ENCODE measurements at regions not wholly inside any gene's neighbourhood (a gene's known extent, or its start where the extent isn't known, plus 50 kb on each side); places are given as distances from the start of the nearest gene placed in this dataset.

DNA sequence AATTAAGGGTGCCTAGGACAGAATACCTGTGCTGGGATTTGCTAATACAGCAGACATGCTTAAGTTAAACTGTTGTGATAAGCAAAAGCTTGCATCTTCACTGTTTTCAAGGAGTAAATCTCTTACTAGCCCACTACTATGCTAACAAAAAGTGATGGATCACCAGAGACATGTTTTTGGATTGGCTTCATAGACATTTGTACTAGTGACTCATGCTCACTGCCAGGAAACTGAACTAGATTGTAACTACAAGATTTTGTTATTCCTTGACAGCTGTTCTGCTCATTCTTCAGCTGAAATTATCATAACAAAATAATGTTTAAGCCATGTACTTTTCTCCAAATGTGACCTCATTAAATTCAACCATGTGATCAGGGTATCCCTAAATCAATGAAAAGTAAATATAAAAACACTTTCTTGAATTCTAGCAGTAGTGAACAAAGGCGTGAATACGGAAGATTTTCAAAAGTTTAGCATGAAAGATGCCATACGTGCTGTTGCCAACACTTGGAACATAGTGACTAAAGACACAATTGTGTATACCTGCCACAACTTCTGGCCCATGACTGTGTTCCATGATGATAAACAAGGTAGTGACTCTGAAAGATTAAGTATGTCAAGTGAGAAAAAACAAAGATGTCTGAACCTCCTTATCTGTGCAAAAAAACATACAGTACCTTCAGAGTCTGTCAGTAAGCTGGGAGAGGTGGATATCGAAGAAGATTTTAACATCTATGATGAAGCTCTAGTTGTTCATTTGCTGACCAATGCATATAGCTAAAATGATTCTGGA lies 154.0 kb downstream of the BTC start:
- TF ChIP-seq, protein P1, sequence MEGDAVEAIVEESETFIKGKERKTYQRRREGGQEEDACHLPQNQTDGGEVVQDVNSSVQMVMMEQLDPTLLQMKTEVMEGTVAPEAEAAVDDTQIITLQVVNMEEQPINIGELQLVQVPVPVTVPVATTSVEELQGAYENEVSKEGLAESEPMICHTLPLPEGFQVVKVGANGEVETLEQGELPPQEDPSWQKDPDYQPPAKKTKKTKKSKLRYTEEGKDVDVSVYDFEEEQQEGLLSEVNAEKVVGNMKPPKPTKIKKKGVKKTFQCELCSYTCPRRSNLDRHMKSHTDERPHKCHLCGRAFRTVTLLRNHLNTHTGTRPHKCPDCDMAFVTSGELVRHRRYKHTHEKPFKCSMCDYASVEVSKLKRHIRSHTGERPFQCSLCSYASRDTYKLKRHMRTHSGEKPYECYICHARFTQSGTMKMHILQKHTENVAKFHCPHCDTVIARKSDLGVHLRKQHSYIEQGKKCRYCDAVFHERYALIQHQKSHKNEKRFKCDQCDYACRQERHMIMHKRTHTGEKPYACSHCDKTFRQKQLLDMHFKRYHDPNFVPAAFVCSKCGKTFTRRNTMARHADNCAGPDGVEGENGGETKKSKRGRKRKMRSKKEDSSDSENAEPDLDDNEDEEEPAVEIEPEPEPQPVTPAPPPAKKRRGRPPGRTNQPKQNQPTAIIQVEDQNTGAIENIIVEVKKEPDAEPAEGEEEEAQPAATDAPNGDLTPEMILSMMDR (IDR thresholded peaks at IDR 0.05): no peak
- no peak for TF ChIP-seq POLR2A (IDR thresholded peaks at IDR 0.05)
